K562 (cell line): ENCODE measurements at regions not wholly inside any gene's neighbourhood (a gene's known extent, or its start where the extent isn't known, plus 50 kb on each side); places are given as distances from the start of the nearest gene placed in this dataset.

Experiments
- ASH1L ChIP-seq: fragments of 450-650 bp; IDR thresholded peaks from 2 replicates; pipeline ENCODE4 v1.6.1; 2018; ENCODE audit warnings: borderline replicate concordance, mild to moderate bottlenecking, low read depth; ENCODE audit not compliant: partially characterized antibody
- DMBX1 ChIP-seq: fragments of 250-450 bp; sonication (Bioruptor Pico); IDR thresholded peaks from 2 replicates; pipeline ENCODE4 v1.8.0; 2022; ENCODE audit warnings: inconsistent platforms, mild to moderate bottlenecking, moderate library complexity, borderline replicate concordance
- FOS ChIP-seq: IDR thresholded peaks from 3 replicates; pipeline ENCODE4 v1.6.1; 2011; ENCODE audit not compliant: insufficient read length; ENCODE audit errors: extremely low read depth
- HMG20B ChIP-seq: fragments of 250-450 bp; sonication (Bioruptor Pico); IDR thresholded peaks from 2 replicates; pipeline ENCODE4 v1.5.0; 2021; ENCODE audit warnings: mild to moderate bottlenecking
- HSF4 ChIP-seq: fragments of 250-450 bp; sonication (Bioruptor Pico); IDR thresholded peaks from 2 replicates; pipeline ENCODE4 v2.1.2; 2022; ENCODE audit warnings: mild to moderate bottlenecking, moderate library complexity, borderline replicate concordance
- NBN ChIP-seq: fragments of 450-650 bp; IDR thresholded peaks from 2 replicates; pipeline ENCODE4 v1.6.1; 2016; ENCODE audit warnings: low read depth, mild to moderate bottlenecking
- NR2C1 ChIP-seq, 2 experiments: fragments of 450-650 bp; IDR thresholded peaks; 2 replicates each; pipeline ENCODE4 v1.6.1; 2017; ENCODE audit warnings: mild to moderate bottlenecking in 2 of 2, antibody characterized with exemption in 1 of 2, inconsistent platforms in 1 of 2, missing compliant biosample characterization in 1 of 2, missing genetic modification characterization in 1 of 2
- NR2F6 ChIP-seq: fragments of 450-650 bp; formaldehyde crosslinking; IDR thresholded peaks from 2 replicates; pipeline ENCODE4 v1.4.0; 2020; ENCODE audit warnings: mild to moderate bottlenecking
- POLR2G ChIP-seq: fragments of 200-400 bp; formaldehyde crosslinking; IDR thresholded peaks from 2 replicates; pipeline ENCODE4 v1.6.1; 2017; ENCODE audit warnings: low read depth, mild to moderate bottlenecking, antibody characterized with exemption, low read length, moderate library complexity
- SRSF9 ChIP-seq: fragments of 200-400 bp; formaldehyde crosslinking; IDR thresholded peaks from 2 replicates; pipeline ENCODE4 v1.6.1; 2017; ENCODE audit warnings: low read depth, low read length, borderline replicate concordance
- ZC3H11A ChIP-seq: IDR thresholded peaks from 2 replicates; pipeline ENCODE4 v1.6.1; 2012; ENCODE audit warnings: low read depth, low read length, improper control_type of control experiment
- ZNF140 ChIP-seq: fragments of 250-450 bp; sonication (Bioruptor Pico); IDR thresholded peaks from 2 replicates; pipeline ENCODE4 v1.8.0; 2021; ENCODE audit warnings: moderate library complexity, mild to moderate bottlenecking, inconsistent platforms
- TF ChIP-seq, protein P1 (sequence below): fragments of 450-650 bp; conservative IDR thresholded peaks from 2 replicates; pipeline ENCODE4 v1.6.1; 2016; ENCODE audit warnings: missing genetic modification characterization, low read depth, mild to moderate bottlenecking, control low read depth, missing compliant biosample characterization
- TF ChIP-seq, protein P2 (sequence below): fragments of 450-650 bp; formaldehyde crosslinking; IDR thresholded peaks from 2 replicates; pipeline ENCODE4 v1.4.0; 2020; ENCODE audit warnings: mild to moderate bottlenecking, mixed read lengths
- TF ChIP-seq, protein P3 (sequence below), 3 experiments: fragments of 200-800 bp in 1 of 3; sonication (Bioruptor generic) in 1 of 3; sonication (generic) in 1 of 3; formaldehyde crosslinking in 1 of 3; IDR thresholded peaks; 2 replicates each; pipeline versions ENCODE4 v1.6.1 to v1.8.0; 2016 to 2022; ENCODE audit warnings: mild to moderate bottlenecking in 2 of 3, missing compliant biosample characterization in 2 of 3, missing genetic modification characterization in 2 of 3, missing genetic modification reagents in 1 of 3
- TF ChIP-seq, protein P4 (sequence below), 3 experiments: fragments of 200-800 bp in 1 of 3; fragments of 250-450 bp in 1 of 3; fragments of 450-650 bp in 1 of 3; sonication (Bioruptor Pico) in 1 of 3; sonication (Bioruptor generic) in 1 of 3; formaldehyde crosslinking in 1 of 3; IDR thresholded peaks; 2 replicates each; pipeline versions ENCODE4 v1.6.1 to v1.8.0; 2016 to 2022; ENCODE audit warnings: mild to moderate bottlenecking in 2 of 3, missing genetic modification characterization in 2 of 3, missing compliant biosample characterization in 1 of 3, moderate library complexity in 1 of 3
- TF ChIP-seq, protein P5 (sequence below): fragments of 450-650 bp; IDR thresholded peaks from one replicate; pipeline ENCODE4 v1.6.1; 2018; ENCODE audit warnings: mild to moderate bottlenecking, moderate library complexity; ENCODE audit not compliant: partially characterized antibody

DNA sequence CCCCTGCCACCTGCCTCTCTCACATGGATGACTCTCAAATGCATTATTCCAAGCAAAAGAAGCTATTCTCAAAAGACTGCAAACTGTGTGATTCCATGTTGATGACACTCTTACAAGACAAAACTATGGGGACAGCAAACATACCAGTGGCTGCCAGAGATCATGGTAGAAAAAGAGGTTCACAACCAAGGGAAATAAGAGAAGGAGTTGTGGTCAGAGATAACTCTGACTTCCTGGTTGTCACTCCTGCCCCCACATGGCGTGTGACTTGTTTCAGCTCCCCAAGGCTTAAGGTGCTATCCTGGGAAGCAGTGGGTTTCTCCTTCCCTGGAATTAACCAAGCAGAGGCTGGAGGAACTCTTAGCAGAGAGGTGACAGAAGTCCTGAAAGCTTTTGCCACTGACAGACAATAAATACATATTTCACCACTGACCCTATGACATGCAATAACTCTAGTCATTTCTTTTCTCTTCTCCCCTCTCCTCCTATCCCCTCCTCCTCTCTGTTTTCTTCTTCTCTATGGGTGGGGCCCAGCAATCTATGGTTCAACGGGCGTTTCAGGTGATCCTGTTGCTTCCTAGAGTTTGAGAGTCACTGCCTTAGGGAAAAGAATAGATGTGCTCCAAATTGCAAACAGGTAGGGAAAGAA is 185.1 kb downstream of the FCRL5 start (continued):
- TF ChIP-seq, protein P1, sequence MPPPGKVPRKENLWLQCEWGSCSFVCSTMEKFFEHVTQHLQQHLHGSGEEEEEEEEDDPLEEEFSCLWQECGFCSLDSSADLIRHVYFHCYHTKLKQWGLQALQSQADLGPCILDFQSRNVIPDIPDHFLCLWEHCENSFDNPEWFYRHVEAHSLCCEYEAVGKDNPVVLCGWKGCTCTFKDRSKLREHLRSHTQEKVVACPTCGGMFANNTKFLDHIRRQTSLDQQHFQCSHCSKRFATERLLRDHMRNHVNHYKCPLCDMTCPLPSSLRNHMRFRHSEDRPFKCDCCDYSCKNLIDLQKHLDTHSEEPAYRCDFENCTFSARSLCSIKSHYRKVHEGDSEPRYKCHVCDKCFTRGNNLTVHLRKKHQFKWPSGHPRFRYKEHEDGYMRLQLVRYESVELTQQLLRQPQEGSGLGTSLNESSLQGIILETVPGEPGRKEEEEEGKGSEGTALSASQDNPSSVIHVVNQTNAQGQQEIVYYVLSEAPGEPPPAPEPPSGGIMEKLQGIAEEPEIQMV: no peak
- TF ChIP-seq ZNF140 (CRISPR knock-in tag) (no peak), NR2C1 (IDR thresholded peaks at IDR 0.05) (no peak), NR2C1 (tag; IDR thresholded peaks at IDR 0.05) (no peak), FOS (no peak), NR2F6 (no peak), HMG20B (CRISPR knock-in tag) (no peak), ZC3H11A (no peak), NBN (no peak), HSF4 (no peak), POLR2G (no peak), DMBX1 (CRISPR knock-in tag) (peak; percentile 51; the same call in 1 of the 2 replicates), ASH1L (no peak), SRSF9 (no peak)
- TF ChIP-seq, protein P2, sequence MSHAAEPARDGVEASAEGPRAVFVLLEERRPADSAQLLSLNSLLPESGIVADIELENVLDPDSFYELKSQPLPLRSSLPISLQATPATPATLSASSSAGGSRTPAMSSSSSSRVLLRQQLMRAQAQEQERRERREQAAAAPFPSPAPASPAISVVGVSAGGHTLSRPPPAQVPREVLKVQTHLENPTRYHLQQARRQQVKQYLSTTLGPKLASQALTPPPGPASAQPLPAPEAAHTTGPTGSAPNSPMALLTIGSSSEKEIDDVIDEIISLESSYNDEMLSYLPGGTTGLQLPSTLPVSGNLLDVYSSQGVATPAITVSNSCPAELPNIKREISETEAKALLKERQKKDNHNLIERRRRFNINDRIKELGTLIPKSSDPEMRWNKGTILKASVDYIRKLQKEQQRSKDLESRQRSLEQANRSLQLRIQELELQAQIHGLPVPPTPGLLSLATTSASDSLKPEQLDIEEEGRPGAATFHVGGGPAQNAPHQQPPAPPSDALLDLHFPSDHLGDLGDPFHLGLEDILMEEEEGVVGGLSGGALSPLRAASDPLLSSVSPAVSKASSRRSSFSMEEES (CRISPR knock-in tag): no peak
- TF ChIP-seq, protein P3, sequence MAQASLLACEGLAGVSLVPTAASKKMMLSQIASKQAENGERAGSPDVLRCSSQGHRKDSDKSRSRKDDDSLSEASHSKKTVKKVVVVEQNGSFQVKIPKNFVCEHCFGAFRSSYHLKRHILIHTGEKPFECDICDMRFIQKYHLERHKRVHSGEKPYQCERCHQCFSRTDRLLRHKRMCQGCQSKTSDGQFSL (CRISPR knock-in tag; IDR thresholded peaks at IDR 0.05): no peak
- TF ChIP-seq, protein P3 (tag; IDR thresholded peaks at IDR 0.05): no peak
- TF ChIP-seq, protein P4, sequence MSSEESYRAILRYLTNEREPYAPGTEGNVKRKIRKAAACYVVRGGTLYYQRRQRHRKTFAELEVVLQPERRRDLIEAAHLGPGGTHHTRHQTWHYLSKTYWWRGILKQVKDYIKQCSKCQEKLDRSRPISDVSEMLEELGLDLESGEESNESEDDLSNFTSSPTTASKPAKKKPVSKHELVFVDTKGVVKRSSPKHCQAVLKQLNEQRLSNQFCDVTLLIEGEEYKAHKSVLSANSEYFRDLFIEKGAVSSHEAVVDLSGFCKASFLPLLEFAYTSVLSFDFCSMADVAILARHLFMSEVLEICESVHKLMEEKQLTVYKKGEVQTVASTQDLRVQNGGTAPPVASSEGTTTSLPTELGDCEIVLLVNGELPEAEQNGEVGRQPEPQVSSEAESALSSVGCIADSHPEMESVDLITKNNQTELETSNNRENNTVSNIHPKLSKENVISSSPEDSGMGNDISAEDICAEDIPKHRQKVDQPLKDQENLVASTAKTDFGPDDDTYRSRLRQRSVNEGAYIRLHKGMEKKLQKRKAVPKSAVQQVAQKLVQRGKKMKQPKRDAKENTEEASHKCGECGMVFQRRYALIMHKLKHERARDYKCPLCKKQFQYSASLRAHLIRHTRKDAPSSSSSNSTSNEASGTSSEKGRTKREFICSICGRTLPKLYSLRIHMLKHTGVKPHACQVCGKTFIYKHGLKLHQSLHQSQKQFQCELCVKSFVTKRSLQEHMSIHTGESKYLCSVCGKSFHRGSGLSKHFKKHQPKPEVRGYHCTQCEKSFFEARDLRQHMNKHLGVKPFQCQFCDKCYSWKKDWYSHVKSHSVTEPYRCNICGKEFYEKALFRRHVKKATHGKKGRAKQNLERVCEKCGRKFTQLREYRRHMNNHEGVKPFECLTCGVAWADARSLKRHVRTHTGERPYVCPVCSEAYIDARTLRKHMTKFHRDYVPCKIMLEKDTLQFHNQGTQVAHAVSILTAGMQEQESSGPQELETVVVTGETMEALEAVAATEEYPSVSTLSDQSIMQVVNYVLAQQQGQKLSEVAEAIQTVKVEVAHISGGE (CRISPR knock-in tag; IDR thresholded peaks at IDR 0.05): no peak
- TF ChIP-seq, protein P5, sequence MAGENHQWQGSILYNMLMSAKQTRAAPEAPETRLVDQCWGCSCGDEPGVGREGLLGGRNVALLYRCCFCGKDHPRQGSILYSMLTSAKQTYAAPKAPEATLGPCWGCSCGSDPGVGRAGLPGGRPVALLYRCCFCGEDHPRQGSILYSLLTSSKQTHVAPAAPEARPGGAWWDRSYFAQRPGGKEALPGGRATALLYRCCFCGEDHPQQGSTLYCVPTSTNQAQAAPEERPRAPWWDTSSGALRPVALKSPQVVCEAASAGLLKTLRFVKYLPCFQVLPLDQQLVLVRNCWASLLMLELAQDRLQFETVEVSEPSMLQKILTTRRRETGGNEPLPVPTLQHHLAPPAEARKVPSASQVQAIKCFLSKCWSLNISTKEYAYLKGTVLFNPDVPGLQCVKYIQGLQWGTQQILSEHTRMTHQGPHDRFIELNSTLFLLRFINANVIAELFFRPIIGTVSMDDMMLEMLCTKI: no peak
